ENCODE measurements at regions not wholly inside any gene's neighbourhood (a gene's known extent, or its start where the extent isn't known, plus 50 kb on each side); places are given as distances from the start of the nearest gene placed in this dataset.

DNA sequence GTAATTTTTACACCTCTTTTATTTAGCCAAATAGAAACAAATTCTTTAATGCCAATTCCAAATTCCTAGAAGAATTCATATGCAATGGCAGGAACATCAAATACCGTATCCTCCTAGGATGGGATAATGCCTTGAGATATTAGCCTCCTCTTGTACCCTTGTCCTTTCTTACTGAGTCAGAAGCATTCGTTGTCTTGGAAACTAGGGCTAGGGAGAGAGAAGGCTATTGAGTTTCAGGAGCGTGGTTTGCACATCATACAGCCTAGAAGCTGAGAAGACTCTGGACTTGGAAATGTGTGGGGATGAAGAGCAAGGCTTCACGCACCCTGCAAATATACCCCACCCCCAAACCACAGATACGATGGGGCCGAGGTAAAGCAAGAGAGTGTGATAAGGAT lies 300.7 kb downstream of the SP3 start:
- H3K27ac ChIP-seq (ENCODE audit: low read length) = no peak overlapping the region
- no peak overlapping the region for H3K4me3 ChIP-seq (ENCODE audit: low read depth in 1 of 2, low read length in 2 of 2)
- no peaks in the 10 kb centered on the region for H3K36me3 ChIP-seq (ENCODE audit: control insufficient read depth in 1 of 2, insufficient read depth in 2 of 2, low read length in 2 of 2)
- H3K4me1 ChIP-seq (ENCODE audit: control insufficient read depth in 1 of 2, insufficient read depth in 2 of 2, low read length in 2 of 2) = no peaks in the 10 kb centered on the region
- no peaks in the 10 kb centered on the region for H3K27me3 ChIP-seq (ENCODE audit: low read depth, low read length)
- H3K9me3 ChIP-seq (ENCODE audit: control insufficient read depth in 1 of 2, low read length in 2 of 2) = peaks cover 0 to under 1% of the 10 kb centered on the region in 2 donors

DNA sequence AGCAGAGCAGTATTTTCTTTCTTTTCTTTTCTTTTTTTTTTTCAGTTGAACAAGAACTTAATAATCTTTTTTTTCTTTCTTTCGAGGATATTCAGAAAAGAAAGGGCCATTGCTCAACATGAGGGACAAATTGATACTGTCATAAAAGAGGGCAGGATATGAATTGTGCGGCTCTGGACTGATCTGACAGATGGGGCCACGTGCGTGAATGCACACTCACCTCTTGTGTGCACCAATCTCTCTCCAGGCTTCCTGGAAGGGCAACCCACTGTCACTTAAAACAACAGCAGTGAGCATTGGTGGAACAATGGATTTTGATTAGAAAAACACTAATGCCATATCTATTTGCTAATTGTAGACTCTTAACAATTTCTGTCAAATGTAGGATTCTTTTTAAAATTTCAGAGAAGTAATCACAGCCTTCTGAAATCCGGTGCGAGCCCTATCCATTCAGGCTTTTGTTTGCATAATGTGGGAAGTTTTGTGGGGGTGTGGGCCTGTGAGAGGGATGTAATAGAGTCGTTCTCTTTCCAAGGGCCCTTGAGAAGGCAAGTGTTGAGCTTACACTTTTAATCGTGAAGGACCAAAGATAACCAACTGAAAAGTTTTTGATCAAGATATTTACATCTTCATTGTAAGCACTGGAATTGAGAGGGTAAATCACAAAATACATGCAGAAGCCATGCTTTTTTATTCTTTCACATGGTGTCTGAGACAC lies 298.8 kb downstream of the SP3 start:
- no peak overlapping the region for H3K27ac ChIP-seq (ENCODE audit: low read length)
- H3K4me3 ChIP-seq (ENCODE audit: low read depth in 1 of 2, low read length in 2 of 2) = no peak overlapping the region
- peaks cover 0 to 4% of the 10 kb centered on the region in 2 donors for H3K9me3 ChIP-seq (ENCODE audit: control insufficient read depth in 1 of 2, low read length in 2 of 2)
- no peaks in the 10 kb centered on the region for H3K36me3 ChIP-seq (ENCODE audit: control insufficient read depth in 1 of 2, insufficient read depth in 2 of 2, low read length in 2 of 2)
- no peaks in the 10 kb centered on the region for H3K4me1 ChIP-seq (ENCODE audit: control insufficient read depth in 1 of 2, insufficient read depth in 2 of 2, low read length in 2 of 2)
- no peaks in the 10 kb centered on the region for H3K27me3 ChIP-seq (ENCODE audit: low read depth, low read length)

DNA sequence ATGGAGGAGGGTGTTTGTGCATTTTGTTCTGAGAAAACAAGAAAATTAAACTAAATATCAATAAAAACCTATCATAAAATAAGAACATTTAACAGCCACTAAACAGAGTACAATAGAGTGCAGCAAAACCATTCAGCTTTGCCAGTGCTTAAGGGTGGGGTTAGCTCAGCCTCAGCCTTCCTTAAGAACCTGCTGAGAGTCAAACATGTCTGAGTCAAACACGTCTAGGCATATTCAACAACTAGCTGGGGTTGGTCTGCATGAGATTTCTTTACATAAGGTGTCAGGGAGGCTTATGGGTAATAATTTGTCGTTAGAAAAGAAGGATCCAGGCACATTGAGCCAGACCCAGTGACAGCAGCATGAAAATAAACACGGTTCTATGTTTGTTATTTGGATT lies 298.2 kb downstream of the SP3 start:
- Histone ChIP-seq H3K4me3 (ENCODE audit: low read depth in 1 of 2, low read length in 2 of 2) (no peak overlapping the region), H3K27ac (ENCODE audit: low read length) (no peak overlapping the region), H3K36me3 (ENCODE audit: control insufficient read depth in 1 of 2, insufficient read depth in 2 of 2, low read length in 2 of 2) (no peaks in the 10 kb centered on the region), H3K9me3 (ENCODE audit: control insufficient read depth in 1 of 2, low read length in 2 of 2) (peaks cover 0 to 4% of the 10 kb centered on the region in 2 donors), H3K27me3 (ENCODE audit: low read depth, low read length) (no peaks in the 10 kb centered on the region), H3K4me1 (ENCODE audit: control insufficient read depth in 1 of 2, insufficient read depth in 2 of 2, low read length in 2 of 2) (no peaks in the 10 kb centered on the region)

DNA sequence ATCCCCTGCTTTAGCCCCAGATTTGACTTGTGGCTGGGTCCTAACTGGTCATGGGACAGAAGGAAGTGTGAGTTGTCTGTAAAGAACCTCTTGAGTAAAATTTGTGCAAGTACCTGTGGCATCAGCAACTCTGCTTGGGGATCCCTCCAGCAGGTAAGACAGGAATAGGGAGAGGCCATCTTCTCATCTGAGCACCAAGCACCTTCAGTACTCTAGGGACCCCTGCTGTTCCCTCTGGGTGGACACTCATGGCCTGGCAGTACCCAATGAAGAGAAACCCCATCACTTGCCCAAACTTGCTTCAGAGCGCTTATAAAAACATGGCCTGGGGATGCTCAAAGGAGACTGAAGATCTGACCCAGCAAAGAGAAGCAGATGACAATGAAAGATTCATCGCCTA lies 297.8 kb downstream of the SP3 start:
- Histone ChIP-seq H3K36me3 (ENCODE audit: control insufficient read depth in 1 of 2, insufficient read depth in 2 of 2, low read length in 2 of 2) (no peaks in the 10 kb centered on the region), H3K9me3 (ENCODE audit: control insufficient read depth in 1 of 2, low read length in 2 of 2) (peaks cover 0 to 4% of the 10 kb centered on the region in 2 donors), H3K27ac (ENCODE audit: low read length) (no peak overlapping the region), H3K4me3 (ENCODE audit: low read depth in 1 of 2, low read length in 2 of 2) (no peak overlapping the region), H3K27me3 (ENCODE audit: low read depth, low read length) (no peaks in the 10 kb centered on the region), H3K4me1 (ENCODE audit: control insufficient read depth in 1 of 2, insufficient read depth in 2 of 2, low read length in 2 of 2) (no peaks in the 10 kb centered on the region)

DNA sequence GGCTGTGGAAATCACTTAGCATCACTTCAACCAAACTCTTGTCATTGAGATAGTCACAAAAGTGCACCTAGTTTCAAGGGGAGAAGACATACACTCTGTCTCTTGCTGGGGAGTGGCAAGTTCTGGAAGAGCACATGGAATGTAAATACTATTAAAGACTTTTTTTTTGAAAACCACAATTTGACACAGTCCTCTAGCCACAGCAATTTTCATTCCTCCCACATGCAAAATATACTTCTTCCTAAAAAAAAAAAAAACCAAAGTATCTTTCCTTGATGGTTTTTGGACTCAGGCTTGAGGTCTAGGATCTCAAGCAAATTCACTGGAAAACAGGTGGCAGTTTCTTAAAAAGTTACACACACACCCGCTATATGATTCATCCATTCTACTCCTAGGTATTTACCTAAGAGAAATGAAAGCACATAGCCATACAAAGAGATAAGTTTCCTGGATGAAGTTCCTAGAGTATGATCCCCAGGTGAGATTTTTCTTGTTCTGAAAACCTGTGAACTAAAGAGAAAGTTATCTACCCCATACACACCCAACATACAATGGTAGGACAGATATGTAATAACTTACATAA lies 295.8 kb downstream of the SP3 start:
- Histone ChIP-seq H3K36me3 (ENCODE audit: control insufficient read depth in 1 of 2, insufficient read depth in 2 of 2, low read length in 2 of 2) (no peaks in the 10 kb centered on the region), H3K4me1 (ENCODE audit: control insufficient read depth in 1 of 2, insufficient read depth in 2 of 2, low read length in 2 of 2) (no peaks in the 10 kb centered on the region), H3K4me3 (ENCODE audit: low read depth in 1 of 2, low read length in 2 of 2) (no peak overlapping the region), H3K27me3 (ENCODE audit: low read depth, low read length) (no peaks in the 10 kb centered on the region), H3K9me3 (ENCODE audit: control insufficient read depth in 1 of 2, low read length in 2 of 2) (peaks cover 0 to 4% of the 10 kb centered on the region in 2 donors), H3K27ac (ENCODE audit: low read length) (no peak overlapping the region)

DNA sequence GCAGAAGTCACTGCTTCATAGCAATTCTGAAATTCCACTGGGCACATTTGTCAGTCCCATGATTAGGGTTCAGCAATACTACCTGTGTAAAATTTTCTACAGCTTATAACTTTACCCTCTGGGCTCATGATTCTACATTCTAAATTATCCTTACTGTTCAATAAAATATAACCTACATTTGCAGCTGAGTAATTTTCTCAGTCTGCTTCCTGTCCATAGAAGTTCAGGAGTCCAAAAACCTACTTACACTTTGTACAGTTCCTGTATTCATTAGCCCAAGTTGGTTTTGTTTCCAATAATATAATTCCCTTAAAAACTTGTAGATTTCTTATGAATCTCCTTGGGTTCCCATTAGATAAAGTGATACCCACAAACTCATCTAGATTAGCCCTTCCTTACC lies 295.3 kb downstream of the SP3 start:
- Histone ChIP-seq H3K27me3 (ENCODE audit: low read depth, low read length) (no peaks in the 10 kb centered on the region), H3K36me3 (ENCODE audit: control insufficient read depth in 1 of 2, insufficient read depth in 2 of 2, low read length in 2 of 2) (no peaks in the 10 kb centered on the region)

DNA sequence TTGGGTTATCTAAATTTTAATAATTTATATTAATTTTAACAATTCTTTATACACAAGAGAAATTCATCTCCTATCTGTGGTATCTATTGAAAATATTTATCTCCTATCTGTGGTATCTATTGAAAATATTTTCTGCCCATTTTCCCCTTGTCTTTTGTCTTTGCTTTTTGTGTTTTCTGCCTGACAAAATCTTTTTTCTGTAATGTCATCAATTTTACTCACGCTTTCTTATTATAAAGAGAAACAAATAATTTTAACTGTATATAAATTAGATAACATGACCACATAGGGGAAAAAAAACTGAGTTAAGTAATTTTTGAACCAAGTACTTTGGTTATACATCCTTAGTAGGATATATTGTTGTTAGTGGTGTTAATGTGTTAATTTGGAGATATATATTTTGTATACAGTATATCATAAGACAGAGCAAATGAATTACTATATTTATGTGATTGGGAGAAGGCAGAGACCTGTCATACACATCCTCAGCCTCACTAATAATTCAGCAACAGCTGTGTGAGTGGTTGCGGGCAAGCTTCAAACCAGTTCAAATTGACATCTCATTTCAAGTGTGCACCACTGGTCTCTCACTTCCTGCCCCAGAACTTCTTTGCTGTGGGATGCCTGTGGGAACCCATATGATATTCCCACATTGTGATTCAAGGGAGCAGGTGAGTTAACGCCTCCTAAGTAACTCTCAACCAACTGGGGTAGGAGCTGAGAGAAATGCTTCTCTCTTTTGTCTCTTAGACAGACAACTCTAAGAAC lies 292.4 kb downstream of the SP3 start:
- no peak overlapping the region for H3K4me3 ChIP-seq (ENCODE audit: low read depth in 1 of 2, low read length in 2 of 2)
- H3K9me3 ChIP-seq (ENCODE audit: control insufficient read depth in 1 of 2, low read length in 2 of 2) = peaks cover 0 to 4% of the 10 kb centered on the region in 2 donors

More for the DNA sequence above, 295.3 kb downstream of the SP3 start:
- Histone ChIP-seq H3K9me3 (ENCODE audit: control insufficient read depth in 1 of 2, low read length in 2 of 2) (peaks cover 0 to 4% of the 10 kb centered on the region in 2 donors), H3K4me1 (ENCODE audit: control insufficient read depth in 1 of 2, insufficient read depth in 2 of 2, low read length in 2 of 2) (no peaks in the 10 kb centered on the region), H3K4me3 (ENCODE audit: low read depth in 1 of 2, low read length in 2 of 2) (no peak overlapping the region), H3K27ac (ENCODE audit: low read length) (no peak overlapping the region)

DNA sequence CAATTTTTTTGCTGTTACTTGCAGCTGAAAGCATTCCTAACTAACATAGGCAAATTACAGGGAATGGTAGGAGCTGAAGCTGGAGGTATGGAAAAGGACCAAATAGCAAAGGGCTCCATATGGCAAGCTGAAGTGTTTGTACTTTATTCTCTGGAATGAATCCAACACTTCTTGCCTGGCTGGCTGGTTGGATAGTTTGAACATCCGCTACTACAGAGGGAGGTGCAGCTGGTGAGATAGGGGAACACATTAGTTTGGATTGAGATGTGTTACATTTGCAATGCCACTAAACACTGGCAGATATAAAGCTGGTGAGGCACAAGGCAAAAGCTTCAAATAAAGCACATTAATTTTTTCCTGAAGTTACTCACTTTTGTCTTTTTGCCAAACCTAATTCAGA lies 291.5 kb downstream of the SP3 start:
- H3K4me3 ChIP-seq (ENCODE audit: low read depth in 1 of 2, low read length in 2 of 2) = no peak overlapping the region
- H3K36me3 ChIP-seq (ENCODE audit: control insufficient read depth in 1 of 2, insufficient read depth in 2 of 2, low read length in 2 of 2) = no peaks in the 10 kb centered on the region
- H3K4me1 ChIP-seq (ENCODE audit: control insufficient read depth in 1 of 2, insufficient read depth in 2 of 2, low read length in 2 of 2) = no peaks in the 10 kb centered on the region

More for the DNA sequence above, 292.4 kb downstream of the SP3 start:
- Histone ChIP-seq H3K27me3 (ENCODE audit: low read depth, low read length) (no peaks in the 10 kb centered on the region), H3K4me1 (ENCODE audit: control insufficient read depth in 1 of 2, insufficient read depth in 2 of 2, low read length in 2 of 2) (no peaks in the 10 kb centered on the region), H3K36me3 (ENCODE audit: control insufficient read depth in 1 of 2, insufficient read depth in 2 of 2, low read length in 2 of 2) (no peaks in the 10 kb centered on the region), H3K27ac (ENCODE audit: low read length) (no peak overlapping the region)

DNA sequence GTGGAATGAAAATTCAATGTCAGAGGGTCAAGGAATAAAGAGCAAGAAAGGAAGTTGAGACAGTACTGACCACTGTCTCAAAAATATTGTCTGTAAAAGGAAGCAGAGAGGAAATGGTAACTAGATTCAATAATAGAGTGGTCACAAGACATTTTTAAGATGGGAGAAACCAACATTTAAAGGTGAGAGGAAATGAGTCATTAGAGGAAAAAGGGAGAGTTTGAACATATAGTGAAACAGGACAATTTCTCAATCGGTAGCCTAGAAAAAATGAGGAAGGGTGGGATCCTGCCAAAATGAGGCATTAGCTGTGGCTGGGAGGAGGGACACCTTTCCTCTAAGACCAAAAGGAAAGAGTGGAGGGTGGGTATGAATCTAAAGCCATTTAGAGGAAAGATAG lies 288.5 kb downstream of the SP3 start:
- no peak overlapping the region for H3K4me3 ChIP-seq (ENCODE audit: low read depth in 1 of 2, low read length in 2 of 2)
- H3K4me1 ChIP-seq (ENCODE audit: control insufficient read depth in 1 of 2, insufficient read depth in 2 of 2, low read length in 2 of 2) = no peaks in the 10 kb centered on the region
- H3K36me3 ChIP-seq (ENCODE audit: control insufficient read depth in 1 of 2, insufficient read depth in 2 of 2, low read length in 2 of 2) = no peaks in the 10 kb centered on the region
- no peak overlapping the region for H3K27ac ChIP-seq (ENCODE audit: low read length)
- no peaks in the 10 kb centered on the region for H3K27me3 ChIP-seq (ENCODE audit: low read depth, low read length)
- H3K9me3 ChIP-seq (ENCODE audit: control insufficient read depth in 1 of 2, low read length in 2 of 2) = peaks cover 0 to 8% of the 10 kb centered on the region in 2 donors

More for the DNA sequence above, 291.5 kb downstream of the SP3 start:
- no peaks in the 10 kb centered on the region for H3K27me3 ChIP-seq (ENCODE audit: low read depth, low read length)
- peaks cover 0 to 4% of the 10 kb centered on the region in 2 donors for H3K9me3 ChIP-seq (ENCODE audit: control insufficient read depth in 1 of 2, low read length in 2 of 2)
- H3K27ac ChIP-seq (ENCODE audit: low read length) = no peak overlapping the region

DNA sequence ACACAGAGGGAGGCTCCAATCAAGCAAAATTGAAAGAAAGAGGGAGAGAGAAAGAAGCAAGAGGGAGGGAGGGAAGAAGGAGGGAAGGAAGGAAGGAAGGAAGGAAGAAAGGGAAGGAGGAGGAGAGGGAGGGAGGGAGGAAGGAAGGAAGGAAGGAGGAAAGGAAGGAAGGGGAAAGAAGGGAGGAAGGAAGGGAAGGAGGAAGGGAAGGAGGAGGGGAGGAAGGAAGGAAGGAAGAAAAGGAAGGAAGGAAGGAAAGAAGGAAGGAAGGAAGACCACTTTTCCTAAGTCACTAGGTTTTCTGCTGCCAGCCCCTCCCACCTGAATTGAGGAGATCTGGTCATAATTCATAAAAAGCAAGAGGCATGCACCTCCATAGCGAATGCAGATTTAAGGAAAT lies 287.0 kb downstream of the SP3 start:
- Histone ChIP-seq H3K9me3 (ENCODE audit: control insufficient read depth in 1 of 2, low read length in 2 of 2) (peaks cover 0 to 8% of the 10 kb centered on the region in 2 donors), H3K4me3 (ENCODE audit: low read depth in 1 of 2, low read length in 2 of 2) (no peak overlapping the region), H3K27ac (ENCODE audit: low read length) (no peak overlapping the region), H3K36me3 (ENCODE audit: control insufficient read depth in 1 of 2, insufficient read depth in 2 of 2, low read length in 2 of 2) (no peaks in the 10 kb centered on the region), H3K27me3 (ENCODE audit: low read depth, low read length) (no peaks in the 10 kb centered on the region), H3K4me1 (ENCODE audit: control insufficient read depth in 1 of 2, insufficient read depth in 2 of 2, low read length in 2 of 2) (no peaks in the 10 kb centered on the region)

DNA sequence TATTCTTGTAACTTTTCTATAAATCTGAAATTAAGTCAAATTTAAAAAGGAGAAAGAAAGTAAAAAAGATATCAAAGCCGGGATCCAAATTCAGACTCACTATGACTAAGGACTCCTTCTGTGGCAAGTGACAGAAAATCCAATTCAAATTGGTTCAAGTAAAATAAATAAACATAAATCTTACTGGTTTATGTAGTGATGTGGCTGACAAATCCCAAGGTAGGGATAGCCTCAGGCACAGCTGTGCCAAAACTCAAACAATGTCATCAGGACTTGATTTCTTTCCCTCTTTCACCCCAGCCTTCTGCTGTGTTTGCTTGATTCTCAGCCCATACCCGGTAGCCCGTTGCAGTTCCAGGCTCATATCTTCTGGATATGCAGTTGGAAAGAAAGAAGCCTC lies 284.6 kb downstream of the SP3 start:
- Histone ChIP-seq H3K4me3 (ENCODE audit: low read depth in 1 of 2, low read length in 2 of 2) (no peak overlapping the region), H3K27me3 (ENCODE audit: low read depth, low read length) (no peaks in the 10 kb centered on the region), H3K27ac (ENCODE audit: low read length) (no peak overlapping the region), H3K4me1 (ENCODE audit: control insufficient read depth in 1 of 2, insufficient read depth in 2 of 2, low read length in 2 of 2) (no peaks in the 10 kb centered on the region), H3K36me3 (ENCODE audit: control insufficient read depth in 1 of 2, insufficient read depth in 2 of 2, low read length in 2 of 2) (no peaks in the 10 kb centered on the region), H3K9me3 (ENCODE audit: control insufficient read depth in 1 of 2, low read length in 2 of 2) (peaks cover 0 to 8% of the 10 kb centered on the region in 2 donors)

Data from muscle layer of duodenum (tissue), 2 donors.